K562 (cell line): ENCODE measurements at regions not wholly inside any gene's neighbourhood (a gene's known extent, or its start where the extent isn't known, plus 50 kb on each side); places are given as distances from the start of the nearest gene placed in this dataset.

Experiments
- ATAC-seq: fragments of 200-7000 bp; cut with Tn5 transposase; 3 replicates; pipeline ENCODE4 v1.9.1; 2020; ENCODE audit warnings: moderate library complexity
- BruUV-seq: library from RNA; stranded (reverse); fragments of 400-500 nt; replicated peaks from 2 replicates; lab custom pipeline; 2021; lab: Mats Ljungman, UMichigan
- CTCF ChIA-PET: fragments of 300-600 bp; formaldehyde crosslinking; extraction: SDS; loops from one replicate; lab custom pipeline; 2021; ENCODE audit warnings: low intra/inter-chr PET ratio; lab: Yijun Ruan, JAX
- POLR2A ChIA-PET: fragments of 300-600, 350-650 bp; sonication (Branson Sonifier 250); formaldehyde crosslinking; extraction: SDS; loops from one replicate; lab custom pipeline; 2021; ENCODE audit warnings: antibody characterized with exemption, inconsistent platforms; lab: Yijun Ruan, JAX
- DNase-seq, 4 experiments: peaks; one replicate each; pipeline versions ENCODE4 v3.0.0 to v3.0.0-alpha.2; 2011 to 2018; ENCODE audit warnings: low spot score in 3 of 4, mixed read lengths in 3 of 4; ENCODE audit errors: extremely low read depth in 1 of 4
- FAIRE-seq: peaks from 2 replicates; lab custom pipeline; 2011; peaks lifted over from hg19 to GRCh38; lab: Jason Lieb, UNC
- H2AFZ ChIP-seq: 2 replicates; pipeline ENCODE4 v1.6.0; 2011; ENCODE audit warnings: low read depth, low read length, control low read depth, inconsistent platforms
- H3K27ac ChIP-seq: fragments of 200-600 bp; 3 replicates; pipeline ENCODE4 v1.8.0; 2011; ENCODE audit warnings: low read depth, mild to moderate bottlenecking, control low read depth, inconsistent platforms, low read length, moderate library complexity, mixed read lengths; ENCODE audit errors: extremely low read depth
- H3K27me3 ChIP-seq, 2 experiments: fragments of 300-600 bp in 1 of 2; 2 replicates in 1 of 2; 3 replicates in 1 of 2; pipeline versions ENCODE4 v1.6.0 to v1.8.0; 2011; ENCODE audit warnings: inconsistent platforms in 2 of 2, low read length in 2 of 2, mild to moderate bottlenecking in 1 of 2, mixed read lengths in 1 of 2, moderate library complexity in 1 of 2; ENCODE audit not compliant: control insufficient read depth in 2 of 2, insufficient read depth in 2 of 2
- H3K36me3 ChIP-seq: fragments of 300-600 bp; 3 replicates; pipeline ENCODE4 v1.8.0; 2011; ENCODE audit warnings: mild to moderate bottlenecking, low read length, inconsistent platforms; ENCODE audit not compliant: control insufficient read depth, insufficient read depth
- H3K4me1 ChIP-seq, 2 experiments: fragments of 200-600 bp in 1 of 2; replicated peaks in 1 of 2; 2 replicates in 1 of 2; 3 replicates in 1 of 2; pipeline versions ENCODE4 v1.5.1 to v1.8.0; 2011; ENCODE audit warnings: inconsistent platforms in 2 of 2, low read length in 2 of 2, mild to moderate bottlenecking in 1 of 2, mixed read lengths in 1 of 2, moderate library complexity in 1 of 2; ENCODE audit not compliant: control insufficient read depth in 2 of 2, insufficient read depth in 2 of 2
- H3K4me2 ChIP-seq: 2 replicates; pipeline ENCODE4 v1.6.1; 2011; ENCODE audit warnings: low read length, control low read depth, inconsistent platforms, mixed read lengths; ENCODE audit not compliant: insufficient read depth
- H3K4me3 ChIP-seq: fragments of 200-600 bp; sonication (generic), shearing (Covaris generic); 2 replicates; pipeline ENCODE4 v1.5.1; 2016; ENCODE audit warnings: control low read depth, inconsistent platforms
- H3K79me2 ChIP-seq: fragments of 200-600 bp; 3 replicates; pipeline ENCODE4 v1.8.0; 2011; ENCODE audit warnings: low read length, inconsistent platforms; ENCODE audit not compliant: control insufficient read depth, insufficient read depth
- H3K9ac ChIP-seq, 2 experiments: 2 replicates each; pipeline versions ENCODE4 v1.6.0 to v1.6.1; 2011; ENCODE audit warnings: low read depth in 2 of 2, low read length in 2 of 2, control low read depth in 1 of 2, inconsistent platforms in 1 of 2, mild to moderate bottlenecking in 1 of 2, mixed read lengths in 1 of 2; ENCODE audit not compliant: insufficient read depth in 1 of 2
- H3K9me1 ChIP-seq: one replicate; pipeline ENCODE4 v1.6.0; 2011; ENCODE audit warnings: inconsistent platforms, mild to moderate bottlenecking, low read length, moderate library complexity; ENCODE audit not compliant: control insufficient read depth, insufficient read depth
- H3K9me3 ChIP-seq: replicated peaks from 2 replicates; pipeline ENCODE4 v1.5.1; 2011; ENCODE audit warnings: low read depth, low read length, inconsistent platforms; ENCODE audit not compliant: control insufficient read depth, insufficient read depth
- H4K20me1 ChIP-seq: replicated peaks from 2 replicates; pipeline ENCODE4 v1.6.1; 2011; ENCODE audit warnings: low read length, inconsistent platforms, mixed read lengths; ENCODE audit not compliant: control insufficient read depth, insufficient read depth
- BRD4 ChIP-seq: fragments of 200-600 bp; sonication (generic); IDR thresholded peaks from 2 replicates; pipeline ENCODE4 v1.6.1; 2017; ENCODE audit warnings: inconsistent platforms
- CAMTA2 ChIP-seq: fragments of 250-450 bp; sonication (Bioruptor Pico); conservative IDR thresholded peaks from 2 replicates; pipeline ENCODE4 v1.5.1; 2022
- CCNT2 ChIP-seq: IDR thresholded peaks from 2 replicates; pipeline ENCODE4 v1.6.1; 2011; ENCODE audit warnings: borderline replicate concordance, low read depth, mild to moderate bottlenecking, moderate library complexity, mixed read lengths, low read length; ENCODE audit not compliant: insufficient read length; ENCODE audit errors: extremely low read depth
- ELF2 ChIP-seq: fragments of 250-450 bp; sonication (Bioruptor Pico); IDR thresholded peaks from 2 replicates; pipeline ENCODE4 v1.5.0; 2021; ENCODE audit warnings: mild to moderate bottlenecking
- FOS ChIP-seq: IDR thresholded peaks from 3 replicates; pipeline ENCODE4 v1.6.1; 2011; ENCODE audit not compliant: insufficient read length; ENCODE audit errors: extremely low read depth
- HLTF ChIP-seq: fragments of 450-650 bp; IDR thresholded peaks from 2 replicates; pipeline ENCODE4 v1.6.1; 2016
- KHSRP ChIP-seq: fragments of 450-650 bp; IDR thresholded peaks from 2 replicates; pipeline ENCODE4 v1.6.1; 2017
- MAFK ChIP-seq: IDR thresholded peaks from 2 replicates; pipeline ENCODE4 v1.6.1; 2011; ENCODE audit warnings: low read length, improper control_type of control experiment
- POLR2A ChIP-seq: fragments of 450-650 bp; conservative IDR thresholded peaks from 2 replicates; pipeline ENCODE4 v1.6.1; 2016
- RFX7 ChIP-seq: fragments of 250-450 bp; sonication (Bioruptor Pico); IDR thresholded peaks from 2 replicates; pipeline ENCODE4 v1.5.1; 2021; ENCODE audit warnings: mild to moderate bottlenecking
- SIN3A ChIP-seq, 2 experiments: fragments of 150-350 bp in 1 of 2; IDR thresholded peaks; 2 replicates each; pipeline ENCODE4 v1.6.1; 2011 to 2016; ENCODE audit warnings: borderline replicate concordance in 2 of 2, low read depth in 2 of 2, low read length in 2 of 2, mild to moderate bottlenecking in 2 of 2, moderate library complexity in 2 of 2; ENCODE audit not compliant: control insufficient read depth in 1 of 2
- ZBED1 ChIP-seq: IDR thresholded peaks from 2 replicates; pipeline ENCODE4 v1.6.1; 2014
- ZNF696 ChIP-seq: fragments of 250-450 bp; sonication (Bioruptor Pico); conservative IDR thresholded peaks from 2 replicates; pipeline ENCODE4 v1.4.0; 2020; ENCODE audit warnings: mild to moderate bottlenecking, moderate library complexity
- WGBS: fragments of 100-300 bp; shearing (Covaris generic); methylation state at CpG from one replicate; pipeline ENCODE4 v1.1.6; 2016; ENCODE audit warnings: low coverage, mixed read lengths; ENCODE audit not compliant: insufficient coverage; ENCODE audit errors: missing lambda C conversion rate; 5-methylcytosine and 5-hydroxymethylcytosine counted together
- in situ Hi-C: fragments of 300-500 bp; cut with MboI; formaldehyde crosslinking; loops from 4 replicates; pipeline ENCODE4 v1.15.0; 2018; ENCODE audit warnings: inconsistent platforms, mixed read lengths
- intact Hi-C: fragments of 100-400 bp; cut with micrococcal nuclease; formaldehyde crosslinking; loops from 2 replicates; pipeline ENCODE4 v1.14.2; 2022
- TF ChIP-seq, protein P1 (sequence below): fragments of 250-450 bp; sonication (Bioruptor Pico); IDR thresholded peaks from 2 replicates; pipeline ENCODE4 v1.4.0; 2020; ENCODE audit warnings: mild to moderate bottlenecking, moderate library complexity
- TF ChIP-seq, protein P2 (sequence below): fragments of 450-650 bp; formaldehyde crosslinking; IDR thresholded peaks from 2 replicates; pipeline ENCODE4 v1.4.0; 2022; ENCODE audit warnings: missing genetic modification characterization
- TF ChIP-seq, protein P3 (sequence below), 2 experiments: IDR thresholded peaks; 2 replicates each; pipeline ENCODE4 v1.6.1; 2012; ENCODE audit warnings: improper control_type of control experiment in 2 of 2, low read depth in 2 of 2, low read length in 2 of 2, borderline replicate concordance in 1 of 2

DNA sequence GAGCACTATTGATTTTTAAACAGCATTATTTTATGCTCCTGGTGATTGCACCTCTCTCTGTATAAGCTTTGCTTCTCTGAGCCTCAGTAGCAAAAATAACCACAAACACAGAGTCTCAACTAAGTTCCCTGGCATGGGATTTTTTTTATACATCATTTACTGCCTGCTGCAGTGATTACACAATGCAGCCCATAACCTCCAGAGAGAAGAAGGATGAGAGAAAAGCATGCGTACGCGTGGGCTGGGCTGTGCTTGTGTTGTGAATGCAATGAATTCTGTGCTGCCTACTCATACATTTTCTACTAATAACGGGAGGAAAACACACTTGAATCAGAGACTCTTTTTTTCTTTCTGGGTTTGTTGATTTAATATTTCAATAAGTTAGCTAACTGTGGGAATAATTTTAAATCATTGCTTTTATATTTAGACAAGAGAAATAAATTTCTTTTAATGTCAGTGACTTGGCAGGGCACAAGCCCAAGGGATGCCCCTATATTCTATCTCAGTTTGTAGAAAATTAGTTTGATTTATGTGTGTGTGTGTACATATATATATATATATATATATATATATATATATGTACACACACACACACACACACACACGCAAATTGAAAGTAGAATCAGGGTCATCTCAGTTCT is 351.5 kb downstream of the MED10 start:
- H3K9me3 ChIP-seq = no peaks in the 10 kb centered on the region

More for the DNA sequence above, 351.5 kb downstream of the MED10 start:
- no peaks in the 10 kb centered on the region; a peak in 1 of 5 replicates for H3K27me3 ChIP-seq
- POLR2A ChIA-PET = no interaction called here
- no peaks in the 10 kb centered on the region for H3K79me2 ChIP-seq
- 0% methylated on average over 5 of the region's 5 CpGs for WGBS
- intact Hi-C loops = no loop called here
- no peaks in the 10 kb centered on the region for H3K4me1 ChIP-seq
- no TSS peak for BruUV-seq
- DNase-seq (no peak), ATAC-seq (no peak), FAIRE-seq (no peak)
- no peaks in the 10 kb centered on the region for H3K36me3 ChIP-seq
- H3K27ac ChIP-seq = no peak overlapping the region
- H3K9ac ChIP-seq = no peak overlapping the region
- no peaks in the 10 kb centered on the region for H3K9me1 ChIP-seq
- H4K20me1 ChIP-seq = 0 out of 2 replicates have a peak, but pooled peaks cover 3% of the 10 kb centered on the region
- no peak overlapping the region for H3K4me2 ChIP-seq
- CTCF ChIA-PET = no interaction called here
- TF ChIP-seq POLR2A (no peak), MAFK (no peak), ELF2 (no peak), ZNF696 (CRISPR knock-in tag) (no peak), CAMTA2 (CRISPR knock-in tag) (no peak), KHSRP (no peak), FOS (no peak), BRD4 (no peak), SIN3A (IDR thresholded peaks at IDR 0.05; ENCODE audit: borderline replicate concordance in 2 of 2, control insufficient read depth in 1 of 2, low read depth in 2 of 2, low read length in 2 of 2) (no peak), HLTF (no peak), CCNT2 (no peak), RFX7 (CRISPR knock-in tag) (no peak), ZBED1 (no peak)
- TF ChIP-seq, protein P1, sequence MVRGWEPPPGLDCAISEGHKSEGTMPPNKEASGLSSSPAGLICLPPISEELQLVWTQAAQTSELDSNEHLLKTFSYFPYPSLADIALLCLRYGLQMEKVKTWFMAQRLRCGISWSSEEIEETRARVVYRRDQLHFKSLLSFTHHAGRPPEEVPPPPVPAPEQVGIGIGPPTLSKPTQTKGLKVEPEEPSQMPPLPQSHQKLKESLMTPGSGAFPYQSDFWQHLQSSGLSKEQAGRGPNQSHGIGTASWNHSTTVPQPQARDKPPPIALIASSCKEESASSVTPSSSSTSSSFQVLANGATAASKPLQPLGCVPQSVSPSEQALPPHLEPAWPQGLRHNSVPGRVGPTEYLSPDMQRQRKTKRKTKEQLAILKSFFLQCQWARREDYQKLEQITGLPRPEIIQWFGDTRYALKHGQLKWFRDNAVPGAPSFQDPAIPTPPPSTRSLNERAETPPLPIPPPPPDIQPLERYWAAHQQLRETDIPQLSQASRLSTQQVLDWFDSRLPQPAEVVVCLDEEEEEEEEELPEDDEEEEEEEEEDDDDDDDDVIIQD (CRISPR knock-in tag) = no peak
- TF ChIP-seq, protein P2, sequence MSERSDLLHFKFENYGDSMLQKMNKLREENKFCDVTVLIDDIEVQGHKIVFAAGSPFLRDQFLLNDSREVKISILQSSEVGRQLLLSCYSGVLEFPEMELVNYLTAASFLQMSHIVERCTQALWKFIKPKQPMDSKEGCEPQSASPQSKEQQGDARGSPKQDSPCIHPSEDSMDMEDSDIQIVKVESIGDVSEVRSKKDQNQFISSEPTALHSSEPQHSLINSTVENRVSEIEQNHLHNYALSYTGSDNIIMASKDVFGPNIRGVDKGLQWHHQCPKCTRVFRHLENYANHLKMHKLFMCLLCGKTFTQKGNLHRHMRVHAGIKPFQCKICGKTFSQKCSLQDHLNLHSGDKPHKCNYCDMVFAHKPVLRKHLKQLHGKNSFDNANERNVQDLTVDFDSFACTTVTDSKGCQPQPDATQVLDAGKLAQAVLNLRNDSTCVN (CRISPR knock-in tag) = no peak
- TF ChIP-seq, protein P3, sequence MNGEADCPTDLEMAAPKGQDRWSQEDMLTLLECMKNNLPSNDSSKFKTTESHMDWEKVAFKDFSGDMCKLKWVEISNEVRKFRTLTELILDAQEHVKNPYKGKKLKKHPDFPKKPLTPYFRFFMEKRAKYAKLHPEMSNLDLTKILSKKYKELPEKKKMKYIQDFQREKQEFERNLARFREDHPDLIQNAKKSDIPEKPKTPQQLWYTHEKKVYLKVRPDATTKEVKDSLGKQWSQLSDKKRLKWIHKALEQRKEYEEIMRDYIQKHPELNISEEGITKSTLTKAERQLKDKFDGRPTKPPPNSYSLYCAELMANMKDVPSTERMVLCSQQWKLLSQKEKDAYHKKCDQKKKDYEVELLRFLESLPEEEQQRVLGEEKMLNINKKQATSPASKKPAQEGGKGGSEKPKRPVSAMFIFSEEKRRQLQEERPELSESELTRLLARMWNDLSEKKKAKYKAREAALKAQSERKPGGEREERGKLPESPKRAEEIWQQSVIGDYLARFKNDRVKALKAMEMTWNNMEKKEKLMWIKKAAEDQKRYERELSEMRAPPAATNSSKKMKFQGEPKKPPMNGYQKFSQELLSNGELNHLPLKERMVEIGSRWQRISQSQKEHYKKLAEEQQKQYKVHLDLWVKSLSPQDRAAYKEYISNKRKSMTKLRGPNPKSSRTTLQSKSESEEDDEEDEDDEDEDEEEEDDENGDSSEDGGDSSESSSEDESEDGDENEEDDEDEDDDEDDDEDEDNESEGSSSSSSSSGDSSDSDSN (IDR thresholded peaks at IDR 0.05; ENCODE audit: borderline replicate concordance in 1 of 2, low read depth in 2 of 2, low read length in 2 of 2) = no peak
- H2AFZ ChIP-seq = no peak overlapping the region
- in situ Hi-C loops = no loop called here
- no peak overlapping the region for H3K4me3 ChIP-seq
